Tibial nerve (tissue), 4 donors: ENCODE measurements at regions not wholly inside any gene's neighbourhood (a gene's known extent, or its start where the extent isn't known, plus 50 kb on each side); places are given as distances from the start of the nearest gene placed in this dataset.

Experiments
- CTCF ChIP-seq, 5 experiments: fragments of 200-600 bp in 3 of 5; fragments of 450-650 bp in 2 of 5; sonication (generic) in 3 of 5; IDR thresholded peaks; one replicate each; pipeline ENCODE4 v1.5.1; 2016 to 2019; ENCODE audit warnings: antibody characterized with exemption in 5 of 5, mild to moderate bottlenecking in 3 of 5, moderate library complexity in 2 of 5
- EP300 ChIP-seq, 2 donors: sonication (generic); formaldehyde crosslinking; IDR thresholded peaks; one replicate each; pipeline ENCODE4 v1.6.1; 2017; ENCODE audit warnings: antibody characterized with exemption in 2 of 2, mild to moderate bottlenecking in 1 of 2
- POLR2A ChIP-seq, 2 donors: fragments of 450-650 bp; IDR thresholded peaks; one replicate each; pipeline ENCODE4 v1.6.1; 2017; ENCODE audit warnings: antibody characterized with exemption in 2 of 2, mild to moderate bottlenecking in 2 of 2, moderate library complexity in 2 of 2

GRCh38 chr4:66489783-66490452 is 819.6 kb upstream of the EPHA5 start:
- TF ChIP-seq CTCF (IDR thresholded peaks at IDR 0.05) (no peak), POLR2A (IDR thresholded peaks at IDR 0.05) (no peak), EP300 (IDR thresholded peaks at IDR 0.05) (no peak)
